ENCODE measurements at regions not wholly inside any gene's neighbourhood (a gene's known extent, or its start where the extent isn't known, plus 50 kb on each side); places are given as distances from the start of the nearest gene placed in this dataset.

DNA sequence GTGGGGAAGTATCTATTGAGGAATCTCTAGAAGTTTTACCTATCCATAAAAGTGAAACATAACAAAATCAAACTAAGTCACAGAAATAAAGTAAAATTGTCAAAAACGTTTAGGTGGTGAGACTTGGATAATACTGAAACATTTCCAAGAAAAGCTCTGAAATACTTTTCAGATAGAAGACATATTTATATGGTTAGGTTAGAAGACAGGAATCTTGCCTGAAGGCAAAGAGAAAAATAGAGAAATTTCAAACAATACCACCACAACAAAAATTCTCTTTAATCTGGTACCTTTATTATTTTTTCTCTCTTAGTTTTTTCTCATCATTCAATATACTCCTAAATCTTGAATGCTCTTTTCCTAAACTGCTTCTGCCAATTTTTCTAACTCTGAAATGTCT lies 222.7 kb upstream of the PLSCR5 start:
- DNase-seq: no peak

DNA sequence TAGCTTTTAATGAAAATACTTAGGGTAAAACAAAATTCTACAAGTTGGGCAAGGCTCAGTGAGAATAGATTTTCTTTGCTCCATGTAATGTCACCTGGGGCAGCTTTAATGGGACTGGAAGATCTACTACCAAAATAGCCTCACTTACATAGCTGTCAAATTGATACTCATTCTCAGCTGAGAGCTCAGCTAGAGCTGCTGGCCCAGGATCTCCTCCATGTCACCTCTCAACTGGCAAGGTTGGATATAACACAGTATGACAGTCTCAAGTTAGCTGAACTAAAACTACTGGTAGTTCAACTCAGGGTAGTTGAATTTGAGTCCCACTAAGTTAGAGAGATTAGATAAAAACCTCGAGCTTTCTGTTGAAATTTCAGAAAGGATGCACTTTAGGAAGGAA lies 218.5 kb upstream of the PLSCR5 start:
- DNase-seq: no peak

DNA sequence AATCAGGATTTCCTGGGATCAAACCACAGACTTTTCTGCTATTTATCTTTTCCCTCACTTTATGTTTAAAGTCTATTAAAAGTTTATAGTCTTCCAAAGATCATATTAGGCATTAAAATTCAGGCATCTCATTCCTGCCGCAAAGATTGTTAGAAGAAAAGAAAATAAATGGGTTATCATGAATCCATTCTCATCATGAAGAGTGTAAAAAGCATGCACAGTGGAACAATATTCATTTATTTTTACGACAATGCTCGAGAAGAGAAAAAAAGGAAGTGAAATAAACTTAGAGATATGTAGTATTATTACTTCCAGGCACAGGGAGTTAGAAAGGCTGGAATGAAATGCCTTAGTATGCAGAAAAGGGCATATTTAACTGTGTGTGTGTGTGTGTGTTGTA lies 213.7 kb upstream of the PLSCR5 start:
- no peak for DNase-seq

DNA sequence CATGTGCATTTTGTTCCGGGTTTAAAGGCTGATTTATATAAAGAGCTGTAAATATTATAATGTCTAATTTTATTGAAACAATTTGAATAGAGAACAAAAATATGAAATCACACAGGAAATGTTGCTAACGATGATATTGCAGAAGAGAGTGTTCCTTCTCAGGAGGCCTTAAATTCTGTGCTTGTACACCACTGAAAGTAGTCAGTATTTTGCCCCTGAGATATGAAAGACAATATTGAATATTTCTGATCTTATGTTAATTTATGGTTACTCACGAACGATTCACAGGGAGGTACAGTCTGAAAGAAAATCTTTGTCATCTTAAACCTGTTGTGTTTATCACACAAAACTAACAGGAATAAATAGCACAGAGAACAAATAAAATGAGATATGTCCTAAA lies 213.2 kb upstream of the PLSCR5 start:
- no peak for DNase-seq

DNA sequence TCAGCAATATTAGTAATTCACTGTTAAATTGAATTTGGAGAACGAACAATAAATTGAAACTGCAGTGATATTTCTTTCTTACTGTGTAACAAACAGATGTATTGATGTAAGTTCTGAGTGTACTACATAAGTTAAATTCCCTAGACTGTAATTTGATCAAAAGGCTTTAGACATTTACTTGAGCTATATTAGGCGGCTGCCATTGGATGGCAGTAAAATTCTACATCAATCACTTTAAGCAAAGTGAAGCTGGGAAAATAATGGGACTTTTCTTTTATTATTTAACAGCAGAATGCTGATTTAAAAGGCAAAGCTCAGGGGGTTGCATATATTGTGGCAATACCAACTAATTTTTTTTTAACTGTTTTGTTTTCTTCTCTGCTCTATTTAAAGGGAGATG lies 212.6 kb upstream of the PLSCR5 start:
- DNase-seq: no peak

DNA sequence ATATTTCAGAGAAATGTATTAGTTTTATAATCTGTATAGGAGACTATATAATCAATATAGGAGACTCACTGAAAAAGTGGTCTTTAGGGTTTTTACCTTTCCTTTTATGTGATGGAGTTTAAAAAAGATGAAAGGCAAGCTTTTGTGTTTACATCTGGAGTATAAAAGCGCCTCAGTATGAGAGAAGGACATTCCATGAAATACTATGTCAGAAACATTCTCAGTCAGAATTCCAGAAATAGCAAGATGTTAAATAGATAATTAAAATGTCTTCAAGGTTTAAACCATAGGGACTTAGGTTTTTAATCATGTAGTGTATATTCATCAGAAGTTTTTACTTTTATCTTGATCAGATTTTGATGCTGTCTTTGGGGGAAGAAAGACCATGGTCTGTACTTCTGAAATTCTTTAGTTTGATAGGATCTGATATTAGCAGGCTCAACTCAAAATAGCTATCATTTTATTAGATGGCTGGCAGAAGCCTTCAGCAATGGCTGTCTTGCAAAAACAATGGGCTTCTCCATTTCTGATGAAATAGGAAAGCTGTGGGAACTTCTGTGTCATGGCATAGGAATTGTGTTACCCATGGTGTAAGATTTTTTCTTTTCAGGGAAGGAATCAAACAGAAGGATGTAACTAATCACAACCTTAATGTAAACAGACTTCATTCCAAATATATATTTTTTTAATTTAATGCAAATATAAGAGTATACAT lies 209.6 kb upstream of the PLSCR5 start:
- DNase-seq: no peak

DNA sequence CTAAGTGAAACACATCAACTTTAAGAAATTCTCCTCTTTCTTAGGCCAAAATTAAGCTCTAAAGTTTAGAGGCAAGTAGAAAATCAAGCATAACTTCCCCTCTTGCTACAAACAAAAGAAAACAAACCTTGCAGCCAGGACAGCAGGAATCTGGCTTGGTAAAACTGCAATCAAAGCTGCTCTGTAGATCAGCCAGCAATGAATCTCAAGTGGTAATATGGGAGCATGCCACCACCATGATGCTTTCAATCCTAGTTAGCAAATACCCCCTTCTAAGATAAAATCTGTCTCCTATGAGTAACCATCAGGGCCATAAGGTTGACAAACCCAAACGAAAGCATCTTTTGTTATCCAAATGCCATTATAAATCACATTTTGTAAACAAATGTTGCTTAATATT lies 208.3 kb upstream of the PLSCR5 start:
- DNase-seq: no peak

DNA sequence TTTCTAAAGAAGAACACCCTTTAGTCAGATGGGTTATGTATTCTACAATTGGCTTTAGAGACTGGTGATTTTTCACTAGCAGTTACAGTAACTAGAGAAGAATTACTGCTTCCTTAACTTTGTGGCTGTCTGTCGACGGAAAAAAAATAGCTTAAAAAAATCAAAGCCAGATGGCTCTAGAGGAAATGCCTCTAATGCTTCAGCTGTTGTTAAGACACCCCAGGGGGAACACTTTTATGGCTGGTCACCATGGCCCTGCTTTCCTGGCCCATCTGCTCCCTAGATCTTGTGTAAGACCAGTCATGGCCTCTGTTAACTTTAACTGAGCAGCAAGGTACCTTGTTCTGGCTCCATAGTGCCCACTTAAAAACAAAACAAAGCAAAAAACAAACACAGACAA lies 198.6 kb upstream of the PLSCR5 start:
- no peak for DNase-seq

DNA sequence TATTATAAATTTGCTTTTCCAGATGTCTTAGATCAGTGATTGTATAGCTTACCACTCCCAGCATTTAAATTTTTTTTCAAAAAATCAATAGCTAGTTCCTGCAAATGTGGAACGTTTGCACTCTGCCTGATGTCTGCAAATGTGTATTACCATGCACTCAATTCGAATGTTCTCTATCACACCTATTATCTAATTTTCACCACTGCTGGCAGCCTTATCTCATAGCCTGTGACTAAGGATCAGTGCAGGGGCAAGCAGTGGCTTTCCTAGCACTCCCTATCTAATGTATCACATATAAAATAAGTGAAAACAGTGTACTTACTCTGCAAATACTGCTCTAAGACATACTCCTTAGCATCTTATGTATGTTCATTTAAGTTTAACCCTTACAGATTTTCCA lies 196.3 kb upstream of the PLSCR5 start:
- no peak for DNase-seq

DNA sequence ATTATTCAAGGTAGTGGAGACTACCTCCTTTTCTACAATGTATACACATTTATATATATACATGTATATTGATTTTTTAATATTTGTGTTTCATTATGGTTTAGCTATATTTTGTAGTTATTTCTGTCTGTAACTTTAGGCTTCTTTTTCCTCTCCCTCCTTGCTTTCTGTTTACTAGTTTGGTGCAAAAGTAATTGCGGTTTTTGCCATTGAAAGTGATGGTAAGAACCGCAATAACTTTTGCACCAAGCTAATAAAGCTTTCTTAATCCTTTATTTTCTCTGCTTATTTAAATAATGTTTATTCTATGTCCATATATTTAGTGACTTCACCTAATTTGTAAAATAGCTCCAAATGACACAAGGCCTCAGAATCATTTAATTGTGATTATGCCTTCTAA lies 195.3 kb upstream of the PLSCR5 start:
- DNase-seq: no peak

DNA sequence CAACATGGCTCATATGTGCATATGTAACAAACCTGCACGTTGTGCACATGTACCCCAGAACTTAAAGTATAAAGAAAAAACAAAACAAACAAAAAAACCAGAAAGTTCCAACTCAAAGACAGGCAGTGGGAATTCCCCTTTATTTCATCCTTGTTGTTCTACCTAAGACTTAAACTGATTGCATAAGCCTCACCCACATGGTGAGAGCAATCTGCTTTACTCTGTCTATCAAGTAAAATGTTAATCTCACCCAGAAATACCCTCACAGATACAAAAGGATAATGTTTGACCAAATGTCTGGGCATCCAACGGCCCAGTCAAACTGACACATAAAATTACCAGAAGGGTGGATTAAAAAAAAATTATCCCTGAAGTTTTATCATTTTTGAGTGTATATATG lies 190.9 kb upstream of the PLSCR5 start:
- DNase-seq: no peak

DNA sequence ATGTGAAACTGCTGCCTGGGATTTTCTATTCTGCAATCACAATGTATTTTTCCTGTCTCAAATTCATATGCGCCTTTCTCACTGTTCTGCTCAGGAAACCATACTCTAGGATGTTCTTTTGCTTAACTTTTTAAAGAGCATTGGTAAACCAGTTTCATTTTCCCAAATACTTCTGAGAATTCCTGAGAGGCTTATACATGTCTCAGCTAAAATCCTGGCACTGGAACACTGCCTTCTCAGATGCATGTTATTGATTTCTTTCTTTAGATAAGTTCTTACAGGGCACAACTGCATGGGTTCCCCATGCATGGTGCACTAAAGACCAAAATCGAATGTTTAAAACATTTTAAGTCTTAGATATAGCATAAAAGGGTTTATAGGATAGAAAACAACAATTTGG lies 178.3 kb upstream of the PLSCR5 start:
- no peak for DNase-seq

DNA sequence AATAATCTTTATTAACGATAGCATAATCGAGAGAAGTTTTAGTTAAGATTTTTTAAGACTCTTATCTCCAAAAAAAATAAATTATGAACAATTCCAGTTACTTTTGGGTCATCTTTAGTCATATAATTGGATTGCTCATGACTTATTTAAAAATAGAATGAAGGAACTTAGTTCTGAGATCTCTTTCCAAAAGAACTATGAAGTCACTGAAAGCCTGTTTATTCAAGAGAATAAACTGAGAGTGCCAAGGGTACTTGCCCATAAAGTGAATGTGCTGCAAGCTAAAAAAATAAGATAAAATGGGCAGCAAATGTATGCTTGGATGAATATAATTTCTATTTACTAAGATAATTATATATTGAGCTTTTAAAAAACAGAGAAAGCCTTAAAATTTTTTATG lies 176.5 kb upstream of the PLSCR5 start:
- no peak for DNase-seq

DNA sequence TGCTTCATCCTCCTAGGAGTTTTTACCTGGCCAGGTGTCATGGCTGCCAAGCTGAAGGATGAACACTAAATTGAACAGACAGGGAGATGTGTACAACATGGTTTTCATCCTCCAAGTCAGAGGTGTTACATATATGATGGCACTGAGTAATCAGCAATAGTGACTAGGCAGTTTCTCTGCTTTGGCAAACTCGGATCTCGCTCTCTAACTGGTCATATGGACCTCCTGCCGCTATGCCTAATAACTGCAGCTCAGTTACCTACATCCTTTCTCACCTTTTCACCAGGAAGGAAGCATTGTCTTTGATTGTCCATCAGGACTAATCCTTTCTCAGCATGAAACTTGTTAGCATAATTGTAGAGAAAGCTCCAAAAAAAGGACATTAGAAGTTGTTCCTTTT lies 175.9 kb upstream of the PLSCR5 start:
- no peak for DNase-seq

DNA sequence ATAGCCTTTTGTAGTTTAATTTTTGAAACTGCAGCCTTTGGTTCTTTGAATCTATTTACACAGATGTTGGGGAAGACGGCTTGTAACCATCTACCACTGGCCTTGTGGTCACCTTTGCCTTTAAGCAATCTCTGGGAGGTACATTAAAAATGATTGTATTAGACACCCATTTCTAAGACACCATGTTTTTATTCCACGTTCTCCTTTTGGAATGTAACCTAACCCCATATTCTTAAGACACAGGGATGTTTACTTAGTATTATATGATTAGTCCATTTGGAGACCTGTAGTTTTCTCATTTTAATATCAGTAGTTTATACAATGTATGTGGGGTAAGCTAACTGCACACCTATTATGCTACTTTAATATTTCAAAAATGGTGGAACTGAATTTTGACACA lies 175.1 kb upstream of the PLSCR5 start:
- DNase-seq: no peak

DNA sequence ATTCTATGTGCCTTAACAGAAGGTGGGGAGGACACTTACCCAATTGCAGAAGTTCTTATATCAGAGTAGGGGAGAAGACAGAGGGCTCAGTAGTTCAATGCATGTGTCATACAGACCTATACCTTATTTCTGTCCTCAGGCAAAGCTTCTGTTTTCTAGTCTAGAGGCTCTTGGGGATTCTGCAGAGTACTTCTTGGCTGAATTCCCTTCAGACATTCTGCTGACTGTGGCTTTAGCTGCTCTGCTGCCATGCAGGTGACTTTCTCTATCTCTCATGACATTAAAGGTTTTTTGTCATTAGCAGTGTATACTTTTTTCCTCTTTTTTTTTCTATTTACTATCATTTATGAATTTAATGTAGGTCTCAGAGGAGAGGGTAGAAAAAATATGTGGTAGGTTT lies 172.8 kb upstream of the PLSCR5 start:
- no peak for DNase-seq

DNA sequence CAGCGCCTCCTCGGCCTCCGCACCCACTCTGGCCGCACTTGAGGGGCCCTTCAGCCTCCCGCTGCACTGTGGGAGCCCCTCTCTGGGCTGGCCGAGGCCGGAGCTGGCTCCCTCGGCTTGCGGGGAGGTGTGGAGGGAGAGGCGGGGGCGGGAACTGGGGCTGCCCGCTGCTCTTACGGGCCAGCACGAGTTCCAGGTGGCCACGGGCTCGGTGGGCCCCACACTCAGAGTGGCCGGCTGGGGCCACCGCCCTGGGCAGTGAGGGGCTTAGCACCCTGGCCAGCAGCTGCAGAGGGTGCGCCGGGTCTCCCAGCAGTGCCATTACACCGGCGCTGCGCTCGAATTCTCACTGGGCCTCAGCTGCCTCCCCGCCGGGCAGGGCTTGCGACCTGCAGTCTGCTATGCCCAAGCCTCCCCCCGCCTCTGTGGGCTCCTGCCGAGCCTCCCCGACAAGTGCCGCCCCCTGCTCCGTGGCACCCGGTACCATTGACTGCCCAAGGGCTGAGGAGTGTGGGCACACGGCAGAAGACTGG lies 167.1 kb upstream of the PLSCR5 start:
- DNase-seq: no peak

DNA sequence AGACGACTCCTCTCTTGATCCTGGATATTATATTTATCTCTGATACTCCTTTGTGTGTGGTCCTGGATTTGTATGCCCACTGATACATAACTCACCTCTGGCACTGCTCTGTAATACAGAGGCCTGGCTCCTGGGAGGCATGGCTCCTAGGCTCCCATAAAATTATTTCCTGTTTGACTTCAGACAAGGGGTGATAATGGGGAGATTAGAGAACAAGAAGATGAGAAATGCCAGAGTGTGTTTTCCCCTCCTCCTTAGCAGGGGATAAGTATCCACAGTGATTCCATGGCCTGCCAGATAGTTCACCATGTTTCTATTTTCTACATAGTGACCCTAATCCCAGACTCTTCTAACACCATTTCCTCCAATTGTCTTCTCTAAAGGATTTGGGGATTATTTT lies 165.7 kb upstream of the PLSCR5 start:
- no peak for DNase-seq

DNA sequence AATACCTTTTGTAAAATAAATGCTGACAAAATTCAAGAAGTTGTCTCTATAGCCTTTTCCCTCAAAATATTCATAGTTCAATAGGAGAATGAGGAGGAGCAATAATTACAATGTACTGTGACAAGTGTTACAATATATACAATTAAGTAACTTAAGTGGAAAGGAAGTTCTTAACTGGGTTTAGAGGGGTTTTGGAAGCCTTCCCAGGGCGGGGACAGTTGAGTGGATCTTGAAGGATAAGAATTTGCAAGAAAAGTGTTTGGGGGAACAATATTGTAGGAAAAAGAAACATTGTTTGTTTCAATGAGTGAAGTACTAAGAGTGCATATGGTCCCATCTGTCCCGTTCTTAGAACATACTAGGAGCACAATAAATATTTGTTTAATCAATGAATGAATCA lies 165.2 kb upstream of the PLSCR5 start:
- no peak for DNase-seq

DNA sequence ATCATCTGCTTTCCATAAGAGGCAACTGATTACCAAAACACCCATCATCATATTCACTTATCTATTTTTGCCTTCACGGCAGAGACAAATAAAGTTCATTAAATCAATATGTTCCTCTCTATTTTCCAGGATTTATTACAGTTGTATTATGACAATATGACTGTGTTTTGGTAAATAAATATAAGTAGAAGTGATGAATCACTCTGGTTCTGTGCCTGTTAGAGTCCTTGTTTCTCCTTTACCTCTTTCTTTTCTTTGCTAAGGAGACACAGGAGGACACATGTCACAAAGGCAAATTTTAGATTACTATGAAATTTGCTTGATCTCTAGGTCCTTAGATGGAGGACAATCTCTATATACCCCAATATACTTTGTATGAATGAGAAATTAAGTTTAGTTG lies 152.6 kb upstream of the PLSCR5 start:
- no peak for DNase-seq

DNA sequence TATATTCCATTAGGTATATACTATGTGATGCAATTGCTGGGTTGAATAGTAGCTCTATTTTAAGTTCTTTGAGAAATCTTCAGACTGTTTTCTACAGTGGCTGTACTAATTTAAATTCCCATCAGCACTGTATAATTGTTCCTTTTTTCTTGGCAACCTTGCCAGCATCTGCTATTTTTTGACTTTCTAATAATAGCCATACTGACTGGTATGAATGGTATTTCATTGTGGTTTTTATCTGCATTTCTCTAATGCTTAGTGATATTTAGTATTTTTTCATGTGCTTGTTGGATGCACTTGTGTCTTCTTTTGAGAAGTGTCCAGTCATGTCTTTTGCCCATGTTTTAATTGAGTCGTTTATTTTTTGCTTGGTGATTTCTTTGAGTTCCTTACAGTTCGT lies 145.1 kb upstream of the PLSCR5 start:
- DNase-seq: no peak

DNA sequence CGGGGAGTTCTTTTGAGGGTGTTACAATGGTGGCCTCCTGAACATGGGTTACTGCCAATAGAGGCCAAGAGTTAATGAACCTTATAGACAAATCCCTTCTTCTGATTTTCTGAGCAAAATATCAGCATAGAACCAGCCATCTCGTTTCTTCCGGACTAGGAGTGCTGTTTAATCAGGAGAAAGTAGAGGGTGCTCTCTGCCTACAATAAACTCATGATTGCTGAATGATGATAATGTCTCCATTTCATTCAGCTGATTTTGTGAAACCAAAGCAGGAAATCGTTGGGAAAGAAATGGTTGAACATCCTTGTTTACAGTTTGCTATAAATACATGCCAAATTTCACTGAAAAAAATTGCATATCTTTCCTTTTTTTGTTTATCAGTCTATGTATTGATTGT lies 142.8 kb upstream of the PLSCR5 start:
- DNase-seq: no peak

DNA sequence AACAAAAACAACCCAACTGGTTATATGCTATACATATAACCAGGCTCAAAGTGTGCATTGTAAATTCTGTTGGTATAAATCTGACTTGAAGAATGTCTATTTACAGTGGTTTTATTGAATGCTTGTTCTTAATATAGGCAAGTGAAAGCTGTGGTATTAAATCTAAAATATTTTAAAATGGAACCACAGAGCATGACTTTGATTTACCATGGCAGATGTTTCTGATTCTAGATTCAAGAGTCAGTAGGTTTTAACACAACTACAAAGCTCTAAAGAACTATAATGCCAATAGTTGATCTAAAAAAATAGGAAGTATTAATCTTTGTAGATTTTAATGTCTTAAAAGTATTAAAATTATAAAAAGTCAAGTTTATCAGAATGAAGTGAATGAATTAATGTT lies 141.9 kb upstream of the PLSCR5 start:
- no peak for DNase-seq

DNA sequence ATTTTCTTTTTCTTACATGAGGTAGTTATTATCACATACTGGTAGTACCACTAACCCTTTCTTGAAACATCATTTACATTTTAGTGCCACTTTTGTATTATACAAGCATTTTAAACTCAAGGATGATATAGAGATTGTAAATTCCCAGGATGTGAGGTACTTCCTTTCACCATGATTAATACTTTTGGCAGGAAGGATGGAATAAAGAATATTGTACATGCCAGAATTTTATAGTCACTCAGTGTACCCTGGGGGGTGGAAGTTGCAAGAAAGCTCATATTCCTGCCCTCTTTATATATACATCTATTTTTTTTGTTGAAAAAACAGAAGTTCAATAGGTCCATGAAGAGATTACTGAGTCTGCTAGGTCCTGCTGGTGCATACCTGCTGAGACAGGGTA lies 141.0 kb upstream of the PLSCR5 start:
- no peak for DNase-seq

DNA sequence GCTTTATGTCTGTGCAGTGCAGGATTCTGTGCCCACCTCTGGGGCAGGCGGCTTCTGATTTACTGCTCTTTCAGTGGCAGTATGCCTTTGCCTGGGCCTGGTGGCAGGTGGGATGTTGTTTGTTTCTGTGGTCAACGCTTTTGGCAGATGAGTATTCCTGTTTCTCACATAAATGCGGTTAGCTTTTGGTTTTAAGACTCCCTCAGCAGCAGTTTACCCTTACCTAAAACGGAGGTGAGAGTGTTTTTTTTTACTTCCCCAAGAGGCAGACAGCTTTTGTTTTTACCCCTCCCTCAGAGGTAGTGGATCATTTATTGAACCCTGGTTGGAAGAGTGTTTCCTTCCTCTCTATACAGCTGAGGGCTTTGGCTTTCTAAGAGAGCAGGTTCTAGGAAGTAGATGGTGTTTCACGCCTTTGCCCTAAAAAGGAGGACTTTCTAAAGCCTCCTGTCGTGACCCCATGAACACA lies 134.1 kb upstream of the PLSCR5 start:
- no peak for DNase-seq
